H1 (cell line): ENCODE measurements at regions not wholly inside any gene's neighbourhood (a gene's known extent, or its start where the extent isn't known, plus 50 kb on each side); places are given as distances from the start of the nearest gene placed in this dataset.

Experiments used
- GTF2F1 ChIP-seq: IDR thresholded peaks from 2 replicates; pipeline ENCODE4 v1.6.1; 2012; ENCODE audit warnings: low read depth, low read length, improper control_type of control experiment, borderline replicate concordance
- RBBP5 ChIP-seq: IDR thresholded peaks from 2 replicates; pipeline ENCODE4 v1.7.1; 2012; ENCODE audit warnings: low read depth, mild to moderate bottlenecking, inconsistent platforms, low read length, moderate library complexity, borderline replicate concordance
- TBP ChIP-seq: IDR thresholded peaks from 2 replicates; pipeline ENCODE4 v1.6.1; 2011; ENCODE audit warnings: low read depth, low read length, improper control_type of control experiment

GRCh38 chr2:147619808-147620207, 225.0 kb upstream of the ACVR2A start (continued):
- TF ChIP-seq RBBP5 (no peak), GTF2F1 (no peak), TBP (no peak)
